ENCODE measurements at regions not wholly inside any gene's neighbourhood (a gene's known extent, or its start where the extent isn't known, plus 50 kb on each side); places are given as distances from the start of the nearest gene placed in this dataset.

- H3K4me3 ChIP-seq = no peak overlapping the region
- H3K9me3 ChIP-seq = no peaks in the 10 kb centered on the region
- H3K36me3 ChIP-seq = no peaks in the 10 kb centered on the region
- peak in 1 of 2 donors; percentile 89 for DNase-seq (ENCODE audit: low spot score in 2 of 2)
- H3K27me3 ChIP-seq = no peaks in the 10 kb centered on the region
- H3K4me1 ChIP-seq = peaks cover 97% of the 10 kb centered on the region
- H3K27ac ChIP-seq = peak overlapping the region; percentile 83
- TF ChIP-seq POLR2AphosphoS5 (IDR thresholded peaks at IDR 0.05) = peak in 1 of 3 donors; percentile 80
- TF ChIP-seq CTCF (IDR thresholded peaks at IDR 0.05) = no peak
- no CpG with 5 or more reads among the region's 16 CpGs for WGBS
These were observed 57.6 kb downstream of the NCOR2 start for GRCh38 chr12:124509676-124510300.

- no peaks in the 10 kb centered on the region for H3K36me3 ChIP-seq
- WGBS = 56% methylated on average over 1 of the region's 1 CpG
- no peak for DNase-seq (ENCODE audit: low spot score in 2 of 2)
- no peaks in the 10 kb centered on the region for H3K9me3 ChIP-seq
- no peak for TF ChIP-seq POLR2AphosphoS5 (IDR thresholded peaks at IDR 0.05)
- no peak for TF ChIP-seq CTCF (IDR thresholded peaks at IDR 0.05)
- TF ChIP-seq POLR2A (IDR thresholded peaks at IDR 0.05) = no peak
- no peak for TF ChIP-seq EP300 (IDR thresholded peaks at IDR 0.05)
- peaks cover 99% of the 10 kb centered on the region for H3K4me1 ChIP-seq
- H3K4me3 ChIP-seq = no peak overlapping the region
- H3K27me3 ChIP-seq = no peaks in the 10 kb centered on the region
- peak overlapping the region; percentile 83 for H3K27ac ChIP-seq
These were observed 58.1 kb downstream of the NCOR2 start for GRCh38 chr12:124509300-124509675.

GRCh38 chr12:124508381-124509079 is 58.9 kb downstream of the NCOR2 start:
- peak overlapping the region; percentile 83 for H3K27ac ChIP-seq
- no peak for DNase-seq (ENCODE audit: low spot score in 2 of 2)
- TF ChIP-seq POLR2A (IDR thresholded peaks at IDR 0.05) = no peak
- TF ChIP-seq EP300 (IDR thresholded peaks at IDR 0.05) = no peak
- no peak for TF ChIP-seq POLR2AphosphoS5 (IDR thresholded peaks at IDR 0.05)
- TF ChIP-seq CTCF (IDR thresholded peaks at IDR 0.05) = no peak
- WGBS = 51% methylated on average over 16 of the region's 21 CpGs
- no peak overlapping the region for H3K4me3 ChIP-seq
- H3K36me3 ChIP-seq = no peaks in the 10 kb centered on the region
- H3K4me1 ChIP-seq = peaks cover 97% of the 10 kb centered on the region
- H3K9me3 ChIP-seq = no peaks in the 10 kb centered on the region
- H3K27me3 ChIP-seq = no peaks in the 10 kb centered on the region

- Histone ChIP-seq H3K27me3 (no peaks in the 10 kb centered on the region), H3K27ac (peak overlapping the region; percentile 83), H3K9me3 (no peaks in the 10 kb centered on the region), H3K4me1 (peaks cover 96% of the 10 kb centered on the region), H3K4me3 (no peak overlapping the region), H3K36me3 (no peaks in the 10 kb centered on the region)
- no peak for TF ChIP-seq POLR2A (IDR thresholded peaks at IDR 0.05)
- no peak for TF ChIP-seq POLR2AphosphoS5 (IDR thresholded peaks at IDR 0.05)
- no peak for TF ChIP-seq EP300 (IDR thresholded peaks at IDR 0.05)
- no peak for TF ChIP-seq CTCF (IDR thresholded peaks at IDR 0.05)
- DNase-seq (ENCODE audit: low spot score in 2 of 2) = no peak
- WGBS = 66% methylated on average over 16 of the region's 26 CpGs
These were observed 60.0 kb downstream of the NCOR2 start for GRCh38 chr12:124507188-124508109.

- whole genome bisulfite sequencing = 46% methylated on average over 8 of the region's 8 CpGs
- Histone ChIP-seq H3K27ac (peak overlapping the region; percentile 82), H3K4me1 (peaks cover 94% of the 10 kb centered on the region), H3K36me3 (no peaks in the 10 kb centered on the region), H3K9me3 (no peaks in the 10 kb centered on the region), H3K4me3 (peak overlapping the region; percentile 1), H3K27me3 (no peaks in the 10 kb centered on the region)
- TF ChIP-seq POLR2A (IDR thresholded peaks at IDR 0.05) (no peak), POLR2AphosphoS5 (IDR thresholded peaks at IDR 0.05) (no peak), CTCF (IDR thresholded peaks at IDR 0.05) (no peak), EP300 (IDR thresholded peaks at IDR 0.05) (no peak)
- DNase-seq (ENCODE audit: low spot score in 2 of 2) = no peak
These were observed 60.6 kb downstream of the NCOR2 start for GRCh38 chr12:124506832-124507153.
